ENCODE measurements at regions not wholly inside any gene's neighbourhood (a gene's known extent, or its start where the extent isn't known, plus 50 kb on each side); places are given as distances from the start of the nearest gene placed in this dataset.

DNA sequence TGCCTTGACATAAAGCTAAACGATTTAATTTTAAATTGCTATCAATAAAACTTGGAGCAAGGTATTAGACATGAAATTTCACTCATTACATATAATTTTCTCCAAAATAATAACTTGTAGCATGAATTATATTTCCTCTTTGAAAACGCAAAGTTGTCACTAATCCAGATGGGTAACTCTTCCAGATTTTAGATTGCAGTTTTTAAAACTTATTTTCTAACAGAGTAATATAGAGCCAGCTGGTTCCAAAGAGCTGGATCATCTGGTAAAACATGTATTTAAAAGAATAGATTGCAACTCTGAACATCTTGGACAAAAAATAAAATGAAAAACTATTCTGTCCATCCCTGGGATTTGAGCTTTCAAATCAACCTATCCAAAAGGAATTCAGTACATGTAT is 238.2 kb upstream of the INTU start:
- no peak for TF ChIP-seq EZH2phosphoT487 (IDR thresholded peaks at IDR 0.05; ENCODE audit: borderline replicate concordance, low read length)
- TF ChIP-seq, protein P1, sequence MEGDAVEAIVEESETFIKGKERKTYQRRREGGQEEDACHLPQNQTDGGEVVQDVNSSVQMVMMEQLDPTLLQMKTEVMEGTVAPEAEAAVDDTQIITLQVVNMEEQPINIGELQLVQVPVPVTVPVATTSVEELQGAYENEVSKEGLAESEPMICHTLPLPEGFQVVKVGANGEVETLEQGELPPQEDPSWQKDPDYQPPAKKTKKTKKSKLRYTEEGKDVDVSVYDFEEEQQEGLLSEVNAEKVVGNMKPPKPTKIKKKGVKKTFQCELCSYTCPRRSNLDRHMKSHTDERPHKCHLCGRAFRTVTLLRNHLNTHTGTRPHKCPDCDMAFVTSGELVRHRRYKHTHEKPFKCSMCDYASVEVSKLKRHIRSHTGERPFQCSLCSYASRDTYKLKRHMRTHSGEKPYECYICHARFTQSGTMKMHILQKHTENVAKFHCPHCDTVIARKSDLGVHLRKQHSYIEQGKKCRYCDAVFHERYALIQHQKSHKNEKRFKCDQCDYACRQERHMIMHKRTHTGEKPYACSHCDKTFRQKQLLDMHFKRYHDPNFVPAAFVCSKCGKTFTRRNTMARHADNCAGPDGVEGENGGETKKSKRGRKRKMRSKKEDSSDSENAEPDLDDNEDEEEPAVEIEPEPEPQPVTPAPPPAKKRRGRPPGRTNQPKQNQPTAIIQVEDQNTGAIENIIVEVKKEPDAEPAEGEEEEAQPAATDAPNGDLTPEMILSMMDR (IDR thresholded peaks at IDR 0.05; ENCODE audit: low read depth, low read length, poor library complexity, severe bottlenecking), result no peak
- H3K4me2 ChIP-seq (ENCODE audit: low read length), result no peak overlapping the region
- no peaks in the 10 kb centered on the region for H3K4me1 ChIP-seq (ENCODE audit: control insufficient read depth, low read length)
- H3K27ac ChIP-seq (ENCODE audit: low read depth, low read length), result no peak overlapping the region
- no peaks in the 10 kb centered on the region for H3F3A ChIP-seq (ENCODE audit: control insufficient read depth, insufficient read depth)
- no peaks in the 10 kb centered on the region for H3K9me2 ChIP-seq (replicated peaks; ENCODE audit: control insufficient read depth, low read length)
- H3K9me3 ChIP-seq (ENCODE audit: control insufficient read depth, insufficient read depth, low read length), result no peaks in the 10 kb centered on the region
- no peak overlapping the region for H3K4me3 ChIP-seq (ENCODE audit: low read length)
- H3K79me2 ChIP-seq (ENCODE audit: control insufficient read depth, low read length), result no peaks in the 10 kb centered on the region
- H3K36me3 ChIP-seq (ENCODE audit: control insufficient read depth, low read length), result no peaks in the 10 kb centered on the region
- no peaks in the 10 kb centered on the region for H3K27me3 ChIP-seq (ENCODE audit: control insufficient read depth, low read length)
- H4K20me1 ChIP-seq (ENCODE audit: control insufficient read depth, insufficient read depth, low read depth, low read length), result no peaks in the 10 kb centered on the region

DNA sequence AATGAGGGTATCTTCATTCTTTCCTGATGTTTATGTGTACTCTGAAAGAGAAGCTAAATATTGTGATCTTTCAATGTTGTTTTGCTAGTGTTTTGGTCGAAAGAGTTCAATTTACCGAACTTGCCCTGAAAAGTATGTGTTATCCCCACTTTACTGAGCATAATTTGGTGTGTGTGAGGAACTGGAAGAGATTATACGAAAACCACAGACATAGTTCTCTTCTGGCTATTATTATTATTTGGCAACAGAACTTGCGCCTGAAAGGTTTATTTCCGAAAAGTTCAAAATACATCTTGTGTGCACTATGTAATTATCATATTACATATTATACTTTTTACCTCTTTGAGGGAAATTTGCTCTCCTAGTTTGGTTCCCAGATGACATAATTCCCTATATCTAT is 232.5 kb upstream of the INTU start:
- no peaks in the 10 kb centered on the region for H3K27me3 ChIP-seq (ENCODE audit: control insufficient read depth, low read length)
- no peaks in the 10 kb centered on the region for H3F3A ChIP-seq (ENCODE audit: control insufficient read depth, insufficient read depth)
- H3K9me2 ChIP-seq (replicated peaks; ENCODE audit: control insufficient read depth, low read length), result no peaks in the 10 kb centered on the region
- no peak overlapping the region for H3K27ac ChIP-seq (ENCODE audit: low read depth, low read length)
- no peaks in the 10 kb centered on the region for H4K20me1 ChIP-seq (ENCODE audit: control insufficient read depth, insufficient read depth, low read depth, low read length)
- H3K9me3 ChIP-seq (ENCODE audit: control insufficient read depth, insufficient read depth, low read length), result no peaks in the 10 kb centered on the region
- H3K4me2 ChIP-seq (ENCODE audit: low read length), result no peak overlapping the region
- no peaks in the 10 kb centered on the region for H3K36me3 ChIP-seq (ENCODE audit: control insufficient read depth, low read length)
- TF ChIP-seq, protein P1 (IDR thresholded peaks at IDR 0.05; ENCODE audit: low read depth, low read length, poor library complexity, severe bottlenecking), result no peak
- no peak for TF ChIP-seq EZH2phosphoT487 (IDR thresholded peaks at IDR 0.05; ENCODE audit: borderline replicate concordance, low read length)
- no peak overlapping the region for H3K4me3 ChIP-seq (ENCODE audit: low read length)
- no peaks in the 10 kb centered on the region for H3K79me2 ChIP-seq (ENCODE audit: control insufficient read depth, low read length)
- H3K4me1 ChIP-seq (ENCODE audit: control insufficient read depth, low read length), result no peaks in the 10 kb centered on the region

DNA sequence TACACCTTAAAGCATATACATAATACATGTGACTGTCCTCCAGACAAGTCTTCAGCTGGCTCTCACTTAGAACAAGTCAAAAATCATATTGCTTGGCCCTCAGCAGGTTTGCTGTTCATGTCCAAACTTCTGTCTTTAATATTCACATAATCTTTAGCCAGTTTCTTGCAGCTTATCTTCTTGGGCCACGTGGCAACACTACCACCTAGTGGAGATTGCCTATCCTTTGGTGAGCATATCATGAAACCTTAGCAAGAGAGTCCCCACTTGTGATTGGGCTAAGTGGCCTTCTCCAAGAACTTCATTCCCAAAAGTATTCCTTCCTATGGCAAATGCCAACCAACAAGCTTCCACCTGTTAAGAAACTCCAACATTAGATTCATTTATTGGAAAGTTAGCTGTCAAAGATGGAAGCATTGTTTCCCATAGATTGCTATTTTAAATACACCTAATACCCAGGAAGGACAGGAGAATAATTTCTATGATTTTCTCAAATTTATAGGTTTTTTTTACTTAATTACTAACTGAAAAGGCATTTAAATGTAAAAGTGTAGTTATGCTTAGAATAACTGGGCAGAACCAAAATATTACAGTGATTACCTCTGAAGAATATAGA is 231.9 kb upstream of the INTU start:
- no peaks in the 10 kb centered on the region for H3K9me3 ChIP-seq (ENCODE audit: control insufficient read depth, insufficient read depth, low read length)
- H4K20me1 ChIP-seq (ENCODE audit: control insufficient read depth, insufficient read depth, low read depth, low read length), result no peaks in the 10 kb centered on the region
- TF ChIP-seq, protein P1 (IDR thresholded peaks at IDR 0.05; ENCODE audit: low read depth, low read length, poor library complexity, severe bottlenecking), result peak; percentile 77
- TF ChIP-seq EZH2phosphoT487 (IDR thresholded peaks at IDR 0.05; ENCODE audit: borderline replicate concordance, low read length), result no peak
- H3F3A ChIP-seq (ENCODE audit: control insufficient read depth, insufficient read depth), result no peaks in the 10 kb centered on the region
- H3K36me3 ChIP-seq (ENCODE audit: control insufficient read depth, low read length), result no peaks in the 10 kb centered on the region
- no peak overlapping the region for H3K27ac ChIP-seq (ENCODE audit: low read depth, low read length)
- no peak overlapping the region for H3K4me2 ChIP-seq (ENCODE audit: low read length)
- H3K9me2 ChIP-seq (replicated peaks; ENCODE audit: control insufficient read depth, low read length), result no peaks in the 10 kb centered on the region
- no peaks in the 10 kb centered on the region for H3K79me2 ChIP-seq (ENCODE audit: control insufficient read depth, low read length)
- no peak overlapping the region for H3K4me3 ChIP-seq (ENCODE audit: low read length)
- H3K4me1 ChIP-seq (ENCODE audit: control insufficient read depth, low read length), result no peaks in the 10 kb centered on the region
- no peaks in the 10 kb centered on the region for H3K27me3 ChIP-seq (ENCODE audit: control insufficient read depth, low read length)
